ENCODE measurements at regions not wholly inside any gene's neighbourhood (a gene's known extent, or its start where the extent isn't known, plus 50 kb on each side); places are given as distances from the start of the nearest gene placed in this dataset.

- Histone ChIP-seq H3K36me3 (ENCODE audit: insufficient read depth, low read length) (no peaks in the 10 kb centered on the region), H3K79me2 (ENCODE audit: insufficient read depth, low read length) (no peaks in the 10 kb centered on the region), H4K20me1 (ENCODE audit: insufficient read depth, low read length) (no peaks in the 10 kb centered on the region), H3K27me3 (ENCODE audit: insufficient read depth, low read length) (no peaks in the 10 kb centered on the region), H3K4me3 (ENCODE audit: low read depth, low read length, poor library complexity, severe bottlenecking) (no peak overlapping the region), H3F3A (ENCODE audit: insufficient read depth, low read length) (no peaks in the 10 kb centered on the region), H3K9ac (ENCODE audit: low read length) (no peak overlapping the region), H3K9me2 (ENCODE audit: low read depth, low read length) (no peaks in the 10 kb centered on the region), H3K9me3 (ENCODE audit: low read length) (no peaks in the 10 kb centered on the region), H2AFZ (ENCODE audit: low read length) (no peak overlapping the region), H3K27ac (ENCODE audit: low read depth, low read length, poor library complexity, severe bottlenecking) (no peak overlapping the region), H3K4me2 (ENCODE audit: low read length) (no peak overlapping the region), H3K4me1 (ENCODE audit: insufficient read depth, low read length, severe bottlenecking) (no peaks in the 10 kb centered on the region)
- no peak for TF ChIP-seq EZH2 (IDR thresholded peaks at IDR 0.05; ENCODE audit: borderline replicate concordance, low read length)
- TF ChIP-seq CTCF (IDR thresholded peaks at IDR 0.05; ENCODE audit: low read length): no peak
Observed at GRCh38 chr3:43786102-43786501, 95.4 kb downstream of the ABHD5 start.

DNA sequence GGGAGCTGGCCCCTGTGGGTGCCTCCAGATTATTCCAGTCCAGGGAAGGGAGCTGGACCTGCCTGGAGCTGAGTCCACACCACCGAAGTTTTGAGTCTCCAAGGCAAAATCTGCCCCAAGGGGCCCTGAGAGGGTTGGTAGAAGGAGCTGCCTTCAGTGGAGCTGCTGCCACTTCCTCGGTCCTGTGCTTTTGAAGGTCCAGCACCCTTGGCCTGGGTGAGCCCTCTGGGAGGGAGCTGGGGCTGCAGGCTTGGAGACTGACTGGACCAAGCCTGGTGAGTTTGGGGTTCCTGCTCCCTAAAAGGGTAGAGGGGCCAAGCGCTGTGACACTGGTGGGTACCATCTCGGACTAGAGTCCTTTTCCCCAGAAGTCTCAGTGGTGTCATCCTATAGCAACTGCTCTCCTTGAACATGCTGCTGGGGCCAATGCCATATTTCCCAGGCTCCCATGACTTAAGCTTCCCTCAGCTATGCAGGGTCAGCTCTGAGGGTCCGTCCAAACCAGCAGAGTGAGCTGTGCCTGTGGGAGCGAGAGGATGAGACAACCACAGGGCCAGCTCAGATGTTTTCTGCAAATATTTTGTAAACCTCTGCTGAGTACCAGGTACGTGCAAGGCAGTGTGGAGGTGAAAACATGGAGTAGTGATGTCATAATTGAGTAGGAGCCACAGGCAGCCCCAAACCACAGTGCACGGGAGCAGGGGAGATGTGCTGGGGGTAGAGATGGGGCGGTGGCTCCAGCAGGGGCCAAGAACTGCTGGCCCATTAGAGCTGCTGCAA, 96.0 kb downstream of the ABHD5 start:
- Histone ChIP-seq H2AFZ (ENCODE audit: low read length) (no peak overlapping the region), H4K20me1 (ENCODE audit: insufficient read depth, low read length) (no peaks in the 10 kb centered on the region), H3K79me2 (ENCODE audit: insufficient read depth, low read length) (no peaks in the 10 kb centered on the region), H3F3A (ENCODE audit: insufficient read depth, low read length) (no peaks in the 10 kb centered on the region), H3K4me1 (ENCODE audit: insufficient read depth, low read length, severe bottlenecking) (no peaks in the 10 kb centered on the region), H3K9me2 (ENCODE audit: low read depth, low read length) (no peaks in the 10 kb centered on the region), H3K27me3 (ENCODE audit: insufficient read depth, low read length) (no peaks in the 10 kb centered on the region), H3K4me2 (ENCODE audit: low read length) (no peak overlapping the region), H3K27ac (ENCODE audit: low read depth, low read length, poor library complexity, severe bottlenecking) (no peak overlapping the region), H3K36me3 (ENCODE audit: insufficient read depth, low read length) (no peaks in the 10 kb centered on the region), H3K9me3 (ENCODE audit: low read length) (no peaks in the 10 kb centered on the region), H3K9ac (ENCODE audit: low read length) (no peak overlapping the region), H3K4me3 (ENCODE audit: low read depth, low read length, poor library complexity, severe bottlenecking) (no peak overlapping the region)
- TF ChIP-seq CTCF (IDR thresholded peaks at IDR 0.05; ENCODE audit: low read length) (no peak), EZH2 (IDR thresholded peaks at IDR 0.05; ENCODE audit: borderline replicate concordance, low read length) (no peak)

GRCh38 chr3:43787330-43787729, 96.6 kb downstream of the ABHD5 start:
- Histone ChIP-seq H3K4me3 (ENCODE audit: low read depth, low read length, poor library complexity, severe bottlenecking) (no peak overlapping the region), H3K9ac (ENCODE audit: low read length) (no peak overlapping the region), H4K20me1 (ENCODE audit: insufficient read depth, low read length) (no peaks in the 10 kb centered on the region), H3K36me3 (ENCODE audit: insufficient read depth, low read length) (no peaks in the 10 kb centered on the region), H3K27ac (ENCODE audit: low read depth, low read length, poor library complexity, severe bottlenecking) (no peak overlapping the region), H3K9me2 (ENCODE audit: low read depth, low read length) (no peaks in the 10 kb centered on the region), H3K79me2 (ENCODE audit: insufficient read depth, low read length) (no peaks in the 10 kb centered on the region), H3K4me2 (ENCODE audit: low read length) (no peak overlapping the region), H3K4me1 (ENCODE audit: insufficient read depth, low read length, severe bottlenecking) (no peaks in the 10 kb centered on the region), H2AFZ (ENCODE audit: low read length) (no peak overlapping the region), H3K27me3 (ENCODE audit: insufficient read depth, low read length) (no peaks in the 10 kb centered on the region), H3K9me3 (ENCODE audit: low read length) (no peaks in the 10 kb centered on the region), H3F3A (ENCODE audit: insufficient read depth, low read length) (no peaks in the 10 kb centered on the region)
- no peak for TF ChIP-seq CTCF (IDR thresholded peaks at IDR 0.05; ENCODE audit: low read length)
- no peak for TF ChIP-seq EZH2 (IDR thresholded peaks at IDR 0.05; ENCODE audit: borderline replicate concordance, low read length)
